IMR-90 (cell line): ENCODE measurements at regions not wholly inside any gene's neighbourhood (a gene's known extent, or its start where the extent isn't known, plus 50 kb on each side); places are given as distances from the start of the nearest gene placed in this dataset.
A peak's percentile ranks its signal among the peaks of the same experiment; 100 is the strongest.

Source experiments
- ATAC-seq: fragments of 200-7000 bp; cut with Tn5 transposase; 2 replicates; pipeline ENCODE4 v1.9.1; 2020; ENCODE audit warnings: low read depth, mild to moderate bottlenecking, moderate library complexity
- BruUV-seq: library from RNA; stranded (reverse); fragments of 400-500 nt; replicated peaks from 2 replicates; lab custom pipeline; 2021; lab: Mats Ljungman, UMichigan
- CTCF ChIA-PET: fragments of 300-600 bp; formaldehyde crosslinking; extraction: SDS; loops from one replicate; lab custom pipeline; 2021; ENCODE audit warnings: antibody characterized with exemption; lab: Yijun Ruan, JAX
- POLR2A ChIA-PET: fragments of 300-600 bp; sonication (Branson Sonifier 250); formaldehyde crosslinking; loops from one replicate; lab custom pipeline; 2022; ENCODE audit warnings: antibody characterized with exemption; ENCODE audit not compliant: unreplicated experiment; lab: Charles Lee
- DNase-seq: peaks from one replicate; pipeline ENCODE4 v3.0.0; 2013
- H2AFZ ChIP-seq: replicated peaks from 2 replicates; pipeline ENCODE3; 2013; ENCODE audit warnings: low read length, mild to moderate bottlenecking; ENCODE audit not compliant: poor library complexity
- H2AK5ac ChIP-seq: 2 replicates; pipeline ENCODE4 v1.6.1; 2013; ENCODE audit warnings: low read depth, low read length, inconsistent platforms
- H2AK9ac ChIP-seq: replicated peaks from 2 replicates; pipeline ENCODE3; 2013; ENCODE audit warnings: mild to moderate bottlenecking, low read depth, low read length, moderate library complexity; ENCODE audit not compliant: poor library complexity
- H2BK120ac ChIP-seq: 2 replicates; pipeline ENCODE4 v1.6.1; 2013; ENCODE audit warnings: low read depth, low read length, inconsistent platforms
- H2BK15ac ChIP-seq: 3 replicates; pipeline ENCODE4 v1.6.1; 2013; ENCODE audit warnings: low read depth, low read length, inconsistent platforms
- H2BK20ac ChIP-seq: 2 replicates; pipeline ENCODE4 v1.6.1; 2013; ENCODE audit warnings: low read depth, mild to moderate bottlenecking, inconsistent platforms, low read length, moderate library complexity
- H2BK5ac ChIP-seq: 2 replicates; pipeline ENCODE4 v1.6.1; 2013; ENCODE audit warnings: mild to moderate bottlenecking, low read depth, low read length, inconsistent platforms; ENCODE audit not compliant: poor library complexity, severe bottlenecking
- H3K14ac ChIP-seq: replicated peaks from 2 replicates; pipeline ENCODE4 v1.6.1; 2013; ENCODE audit warnings: low read depth, low read length, inconsistent platforms
- H3K18ac ChIP-seq: 2 replicates; pipeline ENCODE4 v1.6.1; 2013; ENCODE audit warnings: low read depth, low read length, control low read depth
- H3K23ac ChIP-seq: 2 replicates; pipeline ENCODE4 v1.6.1; 2013; ENCODE audit warnings: low read depth, low read length, inconsistent platforms
- H3K27ac ChIP-seq: 2 replicates; pipeline ENCODE4 v1.5.1; 2013; ENCODE audit warnings: mild to moderate bottlenecking, control low read depth, low read length; ENCODE audit not compliant: insufficient read depth
- H3K27me3 ChIP-seq: 2 replicates; pipeline ENCODE4 v1.6.1; 2013; ENCODE audit warnings: low read length; ENCODE audit not compliant: control insufficient read depth, insufficient read depth
- H3K36me3 ChIP-seq: 2 replicates; pipeline ENCODE4 v1.6.1; 2013; ENCODE audit warnings: low read length, mixed read lengths; ENCODE audit not compliant: control insufficient read depth, insufficient read depth
- H3K4ac ChIP-seq: 2 replicates; pipeline ENCODE4 v1.6.1; 2013; ENCODE audit warnings: low read depth, low read length, inconsistent platforms
- H3K4me1 ChIP-seq: 2 replicates; pipeline ENCODE4 v1.6.1; 2013; ENCODE audit warnings: low read length, mixed read lengths; ENCODE audit not compliant: control insufficient read depth, insufficient read depth
- H3K4me2 ChIP-seq: 2 replicates; pipeline ENCODE4 v1.6.1; 2013; ENCODE audit warnings: low read depth, mild to moderate bottlenecking, control low read depth, low read length, moderate library complexity
- H3K4me3 ChIP-seq: 2 replicates; pipeline ENCODE4 v1.5.1; 2013; ENCODE audit warnings: low read depth, mild to moderate bottlenecking, control low read depth, low read length, moderate library complexity; ENCODE audit not compliant: insufficient read depth
- H3K56ac ChIP-seq: 2 replicates; pipeline ENCODE4 v1.6.1; 2013; ENCODE audit warnings: low read length, inconsistent platforms; ENCODE audit not compliant: insufficient read depth; ENCODE audit errors: extremely low read depth
- H3K79me1 ChIP-seq, 2 experiments: 2 replicates each; pipeline ENCODE4 v1.6.1; 2013; ENCODE audit warnings: low read length in 2 of 2, inconsistent platforms in 1 of 2, low read depth in 1 of 2
- H3K9ac ChIP-seq: 2 replicates; pipeline ENCODE4 v1.6.1; 2013; ENCODE audit warnings: low read depth, low read length, control low read depth
- H3K9me1 ChIP-seq: 2 replicates; pipeline ENCODE4 v1.6.1; 2013; ENCODE audit warnings: low read length, inconsistent platforms; ENCODE audit not compliant: insufficient read depth
- H3K9me3 ChIP-seq: 2 replicates; pipeline ENCODE4 v1.6.1; 2013; ENCODE audit warnings: low read length; ENCODE audit not compliant: control insufficient read depth, insufficient read depth
- H4K20me1 ChIP-seq: 2 replicates; pipeline ENCODE4 v1.6.1; 2013; ENCODE audit warnings: low read length, inconsistent platforms; ENCODE audit not compliant: insufficient read depth
- H4K5ac ChIP-seq: 2 replicates; pipeline ENCODE4 v1.6.1; 2013; ENCODE audit warnings: mild to moderate bottlenecking, low read depth, low read length, control low read depth
- H4K8ac ChIP-seq, 2 experiments: 2 replicates each; pipeline ENCODE4 v1.6.1; 2013; ENCODE audit warnings: low read depth in 2 of 2, low read length in 2 of 2, control low read depth in 1 of 2, inconsistent platforms in 1 of 2
- H4K91ac ChIP-seq: 2 replicates; pipeline ENCODE4 v1.6.1; 2013; ENCODE audit warnings: low read depth, low read length, inconsistent platforms; ENCODE audit not compliant: insufficient read depth
- BHLHE40 ChIP-seq: fragments of 150-350 bp; IDR thresholded peaks from 2 replicates; pipeline ENCODE4 v1.6.1; 2016; ENCODE audit warnings: mild to moderate bottlenecking, low read depth, low read length
- CHD1 ChIP-seq: IDR thresholded peaks from 2 replicates; pipeline ENCODE4 v1.6.1; 2012; ENCODE audit warnings: low read depth, low read length, improper control_type of control experiment
- ELK1 ChIP-seq: fragments of 150-350 bp; IDR thresholded peaks from 2 replicates; pipeline ENCODE4 v1.6.1; 2016; ENCODE audit warnings: low read depth, mild to moderate bottlenecking, low read length, moderate library complexity, borderline replicate concordance
- MXI1 ChIP-seq: IDR thresholded peaks from 2 replicates; pipeline ENCODE4 v1.6.1; 2012; ENCODE audit warnings: low read depth, mild to moderate bottlenecking, low read length, moderate library complexity, borderline replicate concordance
- RAD21 ChIP-seq: IDR thresholded peaks from 2 replicates; pipeline ENCODE4 v1.6.1; 2012; ENCODE audit warnings: low read length, improper control_type of control experiment
- SMC3 ChIP-seq: fragments of 150-350 bp; IDR thresholded peaks from 2 replicates; pipeline ENCODE4 v1.6.1; 2016; ENCODE audit warnings: low read depth, mild to moderate bottlenecking, antibody characterized with exemption, low read length, moderate library complexity
- WGBS, 2 experiments: methylation state at CpG; one replicate each; pipeline versions ENCODE4 v1.1.5 to v1.1.7; 2013; ENCODE audit warnings: missing lambda C conversion rate in 2 of 2; ENCODE audit not compliant: insufficient read length in 1 of 2; ENCODE audit errors: extremely low coverage in 2 of 2; 5-methylcytosine and 5-hydroxymethylcytosine counted together
- dilution Hi-C: fragments of 300-500 bp; cut with HindIII; formaldehyde crosslinking; loops from one replicate; pipeline ENCODE4 v1.14.3; 2018; ENCODE audit warnings: low sequenced_read_pairs; ENCODE audit not compliant: unreplicated experiment
- in situ Hi-C: fragments of 300-500 bp; cut with MboI; formaldehyde crosslinking; loops from 3 replicates; pipeline ENCODE4 v1.14.3; 2019; ENCODE audit warnings: low sequenced_read_pairs, inconsistent platforms, mixed read lengths
- intact Hi-C: fragments of 100-400 bp; cut with micrococcal nuclease; formaldehyde crosslinking; loops from 2 replicates; pipeline ENCODE4 v1.10.0; 2022
- TF ChIP-seq, protein P1 (sequence below): conservative IDR thresholded peaks from 2 replicates; pipeline ENCODE4 v1.5.1; 2012; ENCODE audit warnings: mild to moderate bottlenecking, low read depth, low read length, improper control_type of control experiment

DNA sequence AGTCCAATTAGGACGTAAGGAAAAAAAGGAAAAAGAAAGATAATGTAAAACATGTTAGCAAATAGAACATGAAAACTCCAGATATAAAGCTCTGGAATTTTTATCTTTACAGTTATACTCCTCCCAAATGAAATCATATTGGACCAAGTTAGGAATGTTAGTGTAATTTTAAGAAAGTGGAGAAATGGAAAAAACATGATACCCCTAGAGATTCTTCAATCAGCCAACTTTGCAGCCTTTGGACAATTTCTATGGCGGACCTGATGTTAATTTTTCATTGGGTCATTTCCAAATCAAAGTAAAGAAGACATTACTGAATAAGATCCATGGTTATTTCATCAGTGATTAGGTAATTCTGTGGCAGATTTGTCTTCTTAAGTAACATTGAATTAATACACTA, 748.7 kb downstream of the RFPL4B start:
- BruUV-seq: no TSS peak
- POLR2A ChIA-PET: no interaction called here
- no peaks in the 10 kb centered on the region for H3K79me1 ChIP-seq

More for the DNA sequence above, 748.7 kb downstream of the RFPL4B start:
- no peak overlapping the region for H3K4me3 ChIP-seq
- intact Hi-C loops: no loop called here
- no peaks in the 10 kb centered on the region; the same call in 1 of the 2 replicates for H3K9me3 ChIP-seq
- H3K27ac ChIP-seq: no peak overlapping the region
- peaks cover 7% of the 10 kb centered on the region for H3K4me1 ChIP-seq
- 0 out of 2 replicates have a peak overlapping the region, but pooled peaks have one; percentile 37 for H2BK120ac ChIP-seq
- DNase-seq (no peak), ATAC-seq (no peak)
- no peak overlapping the region for H4K5ac ChIP-seq
- CTCF ChIA-PET: interaction anchor here (1.7 kb wide), 1 partner anchor 10 kb away, joined by 4 read pairs; no protein-coding TSS in a partner anchor
- dilution Hi-C loops: no loop called here
- no peaks in the 10 kb centered on the region for H3K9me1 ChIP-seq
- peak overlapping the region; percentile 73; the same call in 1 of the 3 replicates for H2BK15ac ChIP-seq
- no peak overlapping the region for H2BK20ac ChIP-seq
- no peak overlapping the region for H2AFZ ChIP-seq
- H2AK5ac ChIP-seq: no peak overlapping the region
- H2AK9ac ChIP-seq: no peak overlapping the region
- WGBS, 2 experiments: no CpG with 5 or more reads among the region's 2 CpGs
- peak overlapping the region; percentile 88; the same call in 1 of the 2 replicates for H3K18ac ChIP-seq
- no peak overlapping the region for H4K91ac ChIP-seq
- no peak overlapping the region for H3K9ac ChIP-seq
- no peak overlapping the region for H3K4me2 ChIP-seq
- no peak overlapping the region for H3K23ac ChIP-seq
- no peaks in the 10 kb centered on the region for H3K36me3 ChIP-seq
- H2BK5ac ChIP-seq: no peak overlapping the region
- H3K27me3 ChIP-seq: no peaks in the 10 kb centered on the region
- in situ Hi-C loops: no loop called here
- H3K14ac ChIP-seq: no peak overlapping the region
- H3K56ac ChIP-seq: no peak overlapping the region
- TF ChIP-seq CHD1: no peak
- no peak for TF ChIP-seq ELK1
- no peak for TF ChIP-seq MXI1
- TF ChIP-seq SMC3: no peak
- TF ChIP-seq, protein P1, sequence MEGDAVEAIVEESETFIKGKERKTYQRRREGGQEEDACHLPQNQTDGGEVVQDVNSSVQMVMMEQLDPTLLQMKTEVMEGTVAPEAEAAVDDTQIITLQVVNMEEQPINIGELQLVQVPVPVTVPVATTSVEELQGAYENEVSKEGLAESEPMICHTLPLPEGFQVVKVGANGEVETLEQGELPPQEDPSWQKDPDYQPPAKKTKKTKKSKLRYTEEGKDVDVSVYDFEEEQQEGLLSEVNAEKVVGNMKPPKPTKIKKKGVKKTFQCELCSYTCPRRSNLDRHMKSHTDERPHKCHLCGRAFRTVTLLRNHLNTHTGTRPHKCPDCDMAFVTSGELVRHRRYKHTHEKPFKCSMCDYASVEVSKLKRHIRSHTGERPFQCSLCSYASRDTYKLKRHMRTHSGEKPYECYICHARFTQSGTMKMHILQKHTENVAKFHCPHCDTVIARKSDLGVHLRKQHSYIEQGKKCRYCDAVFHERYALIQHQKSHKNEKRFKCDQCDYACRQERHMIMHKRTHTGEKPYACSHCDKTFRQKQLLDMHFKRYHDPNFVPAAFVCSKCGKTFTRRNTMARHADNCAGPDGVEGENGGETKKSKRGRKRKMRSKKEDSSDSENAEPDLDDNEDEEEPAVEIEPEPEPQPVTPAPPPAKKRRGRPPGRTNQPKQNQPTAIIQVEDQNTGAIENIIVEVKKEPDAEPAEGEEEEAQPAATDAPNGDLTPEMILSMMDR: no peak
- TF ChIP-seq RAD21: no peak
- TF ChIP-seq BHLHE40: no peak
- H4K20me1 ChIP-seq: no peaks in the 10 kb centered on the region
- no peak overlapping the region for H3K4ac ChIP-seq
- H4K8ac ChIP-seq: peak overlapping the region in 1 of 2 experiments; percentile 77; a peak in 1 of 4 replicates
